NT2/D1 (cell line): ENCODE measurements at regions not wholly inside any gene's neighbourhood (a gene's known extent, or its start where the extent isn't known, plus 50 kb on each side); places are given as distances from the start of the nearest gene placed in this dataset.

ENCODE experiments used
- SUZ12 ChIP-seq: IDR thresholded peaks from 2 replicates; pipeline ENCODE4 v1.6.1; 2011; ENCODE audit not compliant: insufficient read length, insufficient read depth; ENCODE audit errors: extremely low read depth
- YY1 ChIP-seq: IDR thresholded peaks from 2 replicates; pipeline ENCODE4 v1.6.1; 2011; ENCODE audit not compliant: insufficient read length, insufficient read depth
- ZNF274 ChIP-seq: IDR thresholded peaks from 2 replicates; pipeline ENCODE4 v1.6.1; 2011; ENCODE audit warnings: mild to moderate bottlenecking, low read depth, low read length

- no peak for TF ChIP-seq ZNF274
- no peak for TF ChIP-seq SUZ12
- TF ChIP-seq YY1 = no peak
Observed at GRCh38 chrX:125532411-125533089, 212.9 kb downstream of the TEX13C start.
